Activated T-cell treated with anti-CD3 and anti-CD28 coated beads, Interleukin-2, amount 50 U/mL, for 4 hours (primary cell): ENCODE measurements at regions not wholly inside any gene's neighbourhood (a gene's known extent, or its start where the extent isn't known, plus 50 kb on each side); places are given as distances from the start of the nearest gene placed in this dataset.

Experiments
- ATAC-seq, 2 donors: fragments of 200-7000 bp; cut with Tn5 transposase; one replicate each; pipeline ENCODE4 v1.10.0; 2021
- DNase-seq: peaks from one replicate; pipeline ENCODE4 v3.0.0-alpha.2; 2020
- H3K27me3 Mint-ChIP-seq: one replicate; pipeline ENCODE4 v1.8.0; 2021; ENCODE audit warnings: low read depth, mixed read lengths
- H3K36me3 Mint-ChIP-seq: one replicate; pipeline ENCODE4 v1.8.0; 2022; ENCODE audit warnings: mixed read lengths; ENCODE audit not compliant: insufficient read depth
- H3K4me1 Mint-ChIP-seq: one replicate; pipeline ENCODE4 v1.8.0; 2021; ENCODE audit warnings: low read depth, mixed read lengths
- H3K4me3 Mint-ChIP-seq: one replicate; pipeline ENCODE4 v1.8.0; 2021; ENCODE audit warnings: mild to moderate bottlenecking, moderate library complexity, mixed read lengths
- H3K9me3 Mint-ChIP-seq: one replicate; pipeline ENCODE4 v1.8.0; 2021; ENCODE audit warnings: mixed read lengths

- Mint-ChIP-seq H3K36me3 (no peaks in the 10 kb centered on the region), H3K27me3 (no peaks in the 10 kb centered on the region), H3K9me3 (no peaks in the 10 kb centered on the region), H3K4me3 (no peak overlapping the region), H3K4me1 (no peaks in the 10 kb centered on the region)
- ATAC-seq = no peak
- no peak for DNase-seq
Observed at GRCh38 chr4:57544811-57545654, 434.8 kb upstream of the IGFBP7 start.

GRCh38 chr4:57504797-57505530, 394.8 kb upstream of the IGFBP7 start:
- ATAC-seq = no peak
- Mint-ChIP-seq H3K36me3 (no peaks in the 10 kb centered on the region), H3K9me3 (peaks cover 4% of the 10 kb centered on the region), H3K4me1 (no peaks in the 10 kb centered on the region), H3K27me3 (no peaks in the 10 kb centered on the region), H3K4me3 (no peak overlapping the region)
- DNase-seq = no peak

GRCh38 chr4:57504139-57504538, 394.0 kb upstream of the IGFBP7 start:
- no peak for ATAC-seq
- H3K4me1 Mint-ChIP-seq = no peaks in the 10 kb centered on the region
- no peaks in the 10 kb centered on the region for H3K27me3 Mint-ChIP-seq
- DNase-seq = no peak
- H3K4me3 Mint-ChIP-seq = no peak overlapping the region
- no peaks in the 10 kb centered on the region for H3K36me3 Mint-ChIP-seq
- H3K9me3 Mint-ChIP-seq = peaks cover 4% of the 10 kb centered on the region

- Mint-ChIP-seq H3K27me3 (no peaks in the 10 kb centered on the region), H3K9me3 (peaks cover 4% of the 10 kb centered on the region), H3K4me3 (no peak overlapping the region), H3K4me1 (no peaks in the 10 kb centered on the region), H3K36me3 (no peaks in the 10 kb centered on the region)
- ATAC-seq (no peak), DNase-seq (no peak)
Observed at GRCh38 chr4:57501720-57502119, 391.5 kb upstream of the IGFBP7 start.

GRCh38 chr4:57499786-57500185, 389.6 kb upstream of the IGFBP7 start:
- no peaks in the 10 kb centered on the region for H3K27me3 Mint-ChIP-seq
- ATAC-seq (no peak), DNase-seq (no peak)
- H3K4me1 Mint-ChIP-seq = no peaks in the 10 kb centered on the region
- H3K36me3 Mint-ChIP-seq = no peaks in the 10 kb centered on the region
- peaks cover under 1% of the 10 kb centered on the region for H3K9me3 Mint-ChIP-seq
- no peak overlapping the region for H3K4me3 Mint-ChIP-seq

GRCh38 chr4:57498251-57498650, 388.1 kb upstream of the IGFBP7 start:
- no peaks in the 10 kb centered on the region for H3K9me3 Mint-ChIP-seq
- ATAC-seq = no peak
- H3K27me3 Mint-ChIP-seq = no peaks in the 10 kb centered on the region
- DNase-seq = no peak
- no peak overlapping the region for H3K4me3 Mint-ChIP-seq
- H3K36me3 Mint-ChIP-seq = no peaks in the 10 kb centered on the region
- H3K4me1 Mint-ChIP-seq = no peaks in the 10 kb centered on the region

GRCh38 chr4:57496697-57497471, 386.7 kb upstream of the IGFBP7 start:
- no peaks in the 10 kb centered on the region for H3K4me1 Mint-ChIP-seq
- no peaks in the 10 kb centered on the region for H3K27me3 Mint-ChIP-seq
- H3K4me3 Mint-ChIP-seq = no peak overlapping the region
- H3K9me3 Mint-ChIP-seq = peaks cover 3% of the 10 kb centered on the region
- ATAC-seq (no peak), DNase-seq (no peak)
- H3K36me3 Mint-ChIP-seq = no peaks in the 10 kb centered on the region

GRCh38 chr4:57494821-57495220, 384.6 kb upstream of the IGFBP7 start:
- H3K9me3 Mint-ChIP-seq = peaks cover 8% of the 10 kb centered on the region
- H3K36me3 Mint-ChIP-seq = no peaks in the 10 kb centered on the region
- DNase-seq = no peak
- ATAC-seq = no peak
- no peaks in the 10 kb centered on the region for H3K4me1 Mint-ChIP-seq
- no peak overlapping the region for H3K4me3 Mint-ChIP-seq
- H3K27me3 Mint-ChIP-seq = no peaks in the 10 kb centered on the region

- H3K4me1 Mint-ChIP-seq = no peaks in the 10 kb centered on the region
- DNase-seq (no peak), ATAC-seq (no peak)
- H3K27me3 Mint-ChIP-seq = no peaks in the 10 kb centered on the region
- H3K9me3 Mint-ChIP-seq = peaks cover 8% of the 10 kb centered on the region
- H3K4me3 Mint-ChIP-seq = no peak overlapping the region
- H3K36me3 Mint-ChIP-seq = no peaks in the 10 kb centered on the region
Observed at GRCh38 chr4:57492251-57492878, 382.2 kb upstream of the IGFBP7 start.

- ATAC-seq (no peak), DNase-seq (no peak)
- Mint-ChIP-seq H3K27me3 (no peaks in the 10 kb centered on the region), H3K4me1 (no peaks in the 10 kb centered on the region), H3K36me3 (no peaks in the 10 kb centered on the region), H3K4me3 (no peak overlapping the region), H3K9me3 (peaks cover 8% of the 10 kb centered on the region)
Observed at GRCh38 chr4:57491388-57491787, 381.2 kb upstream of the IGFBP7 start.

GRCh38 chr4:57490520-57491255, 380.5 kb upstream of the IGFBP7 start:
- H3K9me3 Mint-ChIP-seq = peaks cover 8% of the 10 kb centered on the region
- H3K4me1 Mint-ChIP-seq = no peaks in the 10 kb centered on the region

GRCh38 chr4:57488366-57489162, 378.4 kb upstream of the IGFBP7 start:
- H3K4me3 Mint-ChIP-seq = no peak overlapping the region
- ATAC-seq = no peak
- no peaks in the 10 kb centered on the region for H3K4me1 Mint-ChIP-seq
- peaks cover 8% of the 10 kb centered on the region for H3K9me3 Mint-ChIP-seq
- DNase-seq = no peak
- no peaks in the 10 kb centered on the region for H3K36me3 Mint-ChIP-seq
- no peaks in the 10 kb centered on the region for H3K27me3 Mint-ChIP-seq

More at GRCh38 chr4:57490520-57491255, 380.5 kb upstream of the IGFBP7 start:
- Mint-ChIP-seq H3K4me3 (no peak overlapping the region), H3K36me3 (no peaks in the 10 kb centered on the region), H3K27me3 (no peaks in the 10 kb centered on the region)
- ATAC-seq (no peak), DNase-seq (no peak)

- Mint-ChIP-seq H3K27me3 (no peaks in the 10 kb centered on the region), H3K4me1 (no peaks in the 10 kb centered on the region), H3K36me3 (no peaks in the 10 kb centered on the region), H3K4me3 (no peak overlapping the region), H3K9me3 (peaks cover 3% of the 10 kb centered on the region)
- DNase-seq (no peak), ATAC-seq (no peak)
Observed at GRCh38 chr4:57475424-57475823, 365.2 kb upstream of the IGFBP7 start.
